ENCODE measurements at regions not wholly inside any gene's neighbourhood (a gene's known extent, or its start where the extent isn't known, plus 50 kb on each side); places are given as distances from the start of the nearest gene placed in this dataset.

DNA sequence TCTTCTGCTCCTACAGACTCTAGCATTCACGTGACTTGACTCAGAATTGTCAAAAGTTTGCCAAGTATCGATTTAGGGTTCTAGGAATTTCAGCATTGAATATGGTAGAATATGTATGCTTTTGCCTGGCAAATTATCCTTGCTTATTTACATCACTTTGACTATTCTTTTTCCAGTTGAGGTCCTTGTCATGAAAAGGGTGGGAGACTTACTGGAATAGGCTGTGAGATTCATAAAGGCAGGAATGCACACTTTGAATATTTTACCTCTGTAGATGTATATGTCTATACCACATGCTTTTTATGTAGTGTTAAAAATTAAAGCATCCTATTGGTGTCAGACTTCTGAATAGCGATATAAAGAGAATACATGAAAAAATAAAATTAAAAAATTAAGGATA is 378.8 kb upstream of the RARB start:
- no peak overlapping the region for H3K4me3 ChIP-seq
- H3K79me2 ChIP-seq (ENCODE audit: insufficient read depth) = no peaks in the 10 kb centered on the region
- 25 to 27% methylated on average over 3 of the region's 3 CpGs for WGBS, 2 experiments (ENCODE audit: low coverage in 1 of 2, low lambda C conversion rate in 2 of 2, missing lambda C conversion rate in 2 of 2)
- no peak for DNase-seq
- no peak overlapping the region for H2AFZ ChIP-seq
- no peak overlapping the region for H3K9ac ChIP-seq
- no peaks in the 10 kb centered on the region for H3K9me3 ChIP-seq (ENCODE audit: low read depth)
- H3K9me2 ChIP-seq (ENCODE audit: insufficient read depth) = no peaks in the 10 kb centered on the region
- no peak overlapping the region for H3K4me2 ChIP-seq (ENCODE audit: unreplicated experiment)
- no peak overlapping the region for H3K27ac ChIP-seq
- no peaks in the 10 kb centered on the region for H3K27me3 ChIP-seq (replicated peaks; ENCODE audit: insufficient read depth)
- in situ Hi-C loops (cut with MboI) = no loop called here
- H4K20me1 ChIP-seq (ENCODE audit: insufficient read depth) = no peaks in the 10 kb centered on the region
- H3K36me3 ChIP-seq (ENCODE audit: low read depth) = no peaks in the 10 kb centered on the region
- no peaks in the 10 kb centered on the region for H3K4me1 ChIP-seq (ENCODE audit: insufficient read depth)
- H3F3A ChIP-seq (ENCODE audit: insufficient read depth) = no peaks in the 10 kb centered on the region
- TF ChIP-seq EZH2 (IDR thresholded peaks at IDR 0.05; ENCODE audit: insufficient read depth, poor library complexity, severe bottlenecking) (no peak), EZH2phosphoT487 (IDR thresholded peaks at IDR 0.05; ENCODE audit: insufficient read depth, low read depth) (no peak)

DNA sequence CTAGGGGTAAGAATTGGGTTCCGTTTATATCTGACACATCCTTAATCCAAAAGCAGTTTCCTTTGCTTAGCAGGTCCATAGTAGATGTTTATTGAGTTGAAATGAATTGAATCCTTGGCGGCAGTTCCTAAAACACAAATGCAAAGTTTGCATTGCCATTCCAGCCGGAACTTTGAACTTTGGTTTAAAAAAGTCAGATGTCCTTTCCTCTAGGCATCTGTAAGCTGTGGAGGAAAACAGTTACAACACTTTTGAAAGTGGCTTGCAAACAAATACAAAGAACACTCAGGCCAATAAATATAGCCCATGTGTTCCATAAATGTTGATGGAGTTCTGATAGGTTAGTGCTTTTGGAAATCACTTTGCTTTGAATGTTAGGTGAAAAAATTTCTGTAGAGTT is 374.7 kb upstream of the RARB start:
- in situ Hi-C loops (cut with MboI) = no loop called here
- Histone ChIP-seq H3K27ac (no peak overlapping the region), H3K4me3 (no peak overlapping the region), H4K20me1 (ENCODE audit: insufficient read depth) (no peaks in the 10 kb centered on the region), H3K79me2 (ENCODE audit: insufficient read depth) (no peaks in the 10 kb centered on the region), H3K4me1 (ENCODE audit: insufficient read depth) (no peaks in the 10 kb centered on the region), H3K27me3 (replicated peaks; ENCODE audit: insufficient read depth) (no peaks in the 10 kb centered on the region), H3K36me3 (ENCODE audit: low read depth) (no peaks in the 10 kb centered on the region), H2AFZ (no peak overlapping the region), H3F3A (ENCODE audit: insufficient read depth) (no peaks in the 10 kb centered on the region), H3K9me2 (ENCODE audit: insufficient read depth) (no peaks in the 10 kb centered on the region), H3K9ac (no peak overlapping the region), H3K9me3 (ENCODE audit: low read depth) (no peaks in the 10 kb centered on the region), H3K4me2 (ENCODE audit: unreplicated experiment) (no peak overlapping the region)
- 41 to 44% methylated on average over 3 of the region's 3 CpGs for WGBS, 2 experiments (ENCODE audit: low coverage in 1 of 2, low lambda C conversion rate in 2 of 2, missing lambda C conversion rate in 2 of 2)
- DNase-seq = no peak
- no peak for TF ChIP-seq EZH2phosphoT487 (IDR thresholded peaks at IDR 0.05; ENCODE audit: insufficient read depth, low read depth)
- no peak for TF ChIP-seq EZH2 (IDR thresholded peaks at IDR 0.05; ENCODE audit: insufficient read depth, poor library complexity, severe bottlenecking)

DNA sequence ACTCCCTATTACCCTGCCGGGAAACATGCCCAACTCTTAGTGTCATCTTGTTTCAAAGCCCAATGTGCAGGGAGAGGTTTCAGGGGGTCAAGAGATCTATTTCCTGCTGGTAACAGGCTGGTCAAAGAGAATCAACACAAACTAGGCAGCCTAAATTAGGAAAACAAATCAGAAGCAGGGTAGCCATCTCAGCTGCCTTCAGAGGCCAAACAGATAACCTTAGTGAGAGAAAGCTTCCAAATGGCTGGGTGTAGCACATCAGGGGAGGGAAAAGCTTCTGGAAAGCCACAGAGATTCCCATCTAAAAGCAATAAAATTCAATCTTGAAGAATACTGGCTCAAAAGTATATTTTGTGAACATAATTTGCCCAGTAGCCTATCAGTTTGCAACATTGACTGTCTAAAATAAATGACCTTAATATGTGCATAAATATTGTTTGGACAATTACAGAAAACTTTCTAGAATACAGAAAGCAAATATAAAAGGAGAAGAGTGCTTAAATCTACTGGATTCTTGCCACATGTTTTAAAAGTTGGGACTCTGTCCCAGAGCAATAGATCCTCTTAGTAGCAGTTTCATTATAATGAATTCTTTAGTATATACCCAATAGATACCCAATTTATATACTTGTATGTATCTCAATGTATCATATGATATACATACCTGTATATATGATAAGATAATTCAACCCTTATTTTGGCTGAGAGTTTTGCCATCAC is 371.9 kb upstream of the RARB start:
- no peak for DNase-seq
- H3K9ac ChIP-seq = no peak overlapping the region
- H3K36me3 ChIP-seq (ENCODE audit: low read depth) = no peaks in the 10 kb centered on the region
- no peaks in the 10 kb centered on the region for H3K9me3 ChIP-seq (ENCODE audit: low read depth)
- TF ChIP-seq EZH2phosphoT487 (IDR thresholded peaks at IDR 0.05; ENCODE audit: insufficient read depth, low read depth) (no peak), EZH2 (IDR thresholded peaks at IDR 0.05; ENCODE audit: insufficient read depth, poor library complexity, severe bottlenecking) (no peak)
- in situ Hi-C loops (cut with MboI) = no loop called here
- no peaks in the 10 kb centered on the region for H3K27me3 ChIP-seq (replicated peaks; ENCODE audit: insufficient read depth)
- no peak overlapping the region for H2AFZ ChIP-seq
- H3K79me2 ChIP-seq (ENCODE audit: insufficient read depth) = no peaks in the 10 kb centered on the region
- H3K4me1 ChIP-seq (ENCODE audit: insufficient read depth) = no peaks in the 10 kb centered on the region
- no peak overlapping the region for H3K4me2 ChIP-seq (ENCODE audit: unreplicated experiment)
- H3K27ac ChIP-seq = no peak overlapping the region
- no peaks in the 10 kb centered on the region for H4K20me1 ChIP-seq (ENCODE audit: insufficient read depth)
- WGBS, 2 experiments (ENCODE audit: low coverage in 1 of 2, low lambda C conversion rate in 2 of 2, missing lambda C conversion rate in 2 of 2) = 0% methylated on average over 1 of the region's 1 CpG
- no peaks in the 10 kb centered on the region for H3F3A ChIP-seq (ENCODE audit: insufficient read depth)
- H3K4me3 ChIP-seq = no peak overlapping the region
- H3K9me2 ChIP-seq (ENCODE audit: insufficient read depth) = no peaks in the 10 kb centered on the region

DNA sequence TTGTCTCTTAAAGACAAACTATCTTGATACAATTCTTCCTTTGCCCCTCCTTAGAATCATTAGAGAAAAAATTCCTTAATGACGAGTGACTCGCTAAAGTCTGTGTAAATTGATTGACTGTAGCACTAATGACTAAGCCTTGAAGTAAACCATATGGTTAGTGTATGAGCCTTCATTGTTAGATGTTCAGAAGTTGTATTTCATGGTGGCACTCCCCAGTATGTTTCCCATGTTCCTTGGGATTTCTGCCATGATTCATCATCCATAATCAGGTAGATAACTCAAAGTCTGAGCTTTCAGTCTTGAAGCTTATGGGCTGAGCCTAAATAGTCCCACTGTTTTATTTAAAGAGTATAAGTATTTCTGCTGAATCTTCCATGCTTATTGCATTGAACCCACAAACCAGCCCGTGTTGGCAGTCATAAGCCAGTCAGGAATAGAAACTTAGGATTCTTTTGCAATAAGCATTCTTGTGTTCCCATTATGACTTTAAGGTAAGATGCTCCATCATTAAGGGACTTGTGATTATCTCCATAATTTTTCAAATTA is 371.2 kb upstream of the RARB start:
- H3K4me3 ChIP-seq = no peak overlapping the region
- H2AFZ ChIP-seq = no peak overlapping the region
- DNase-seq = no peak
- 2 to 3% methylated on average over 3 of the region's 3 CpGs for WGBS, 2 experiments (ENCODE audit: low coverage in 1 of 2, low lambda C conversion rate in 2 of 2, missing lambda C conversion rate in 2 of 2)
- H3K36me3 ChIP-seq (ENCODE audit: low read depth) = no peaks in the 10 kb centered on the region
- no peaks in the 10 kb centered on the region for H3K9me2 ChIP-seq (ENCODE audit: insufficient read depth)
- no peaks in the 10 kb centered on the region for H4K20me1 ChIP-seq (ENCODE audit: insufficient read depth)
- H3K9me3 ChIP-seq (ENCODE audit: low read depth) = no peaks in the 10 kb centered on the region
- H3K4me2 ChIP-seq (ENCODE audit: unreplicated experiment) = no peak overlapping the region
- in situ Hi-C loops (cut with MboI) = no loop called here
- H3K27ac ChIP-seq = no peak overlapping the region
- H3K4me1 ChIP-seq (ENCODE audit: insufficient read depth) = no peaks in the 10 kb centered on the region
- H3K27me3 ChIP-seq (replicated peaks; ENCODE audit: insufficient read depth) = no peaks in the 10 kb centered on the region
- no peaks in the 10 kb centered on the region for H3K79me2 ChIP-seq (ENCODE audit: insufficient read depth)
- no peak overlapping the region for H3K9ac ChIP-seq
- TF ChIP-seq EZH2phosphoT487 (IDR thresholded peaks at IDR 0.05; ENCODE audit: insufficient read depth, low read depth) = no peak
- no peaks in the 10 kb centered on the region for H3F3A ChIP-seq (ENCODE audit: insufficient read depth)

Measured in GM23248 (cell line).